IMR-90 (cell line): ENCODE measurements at regions not wholly inside any gene's neighbourhood (a gene's known extent, or its start where the extent isn't known, plus 50 kb on each side); places are given as distances from the start of the nearest gene placed in this dataset.

Experiments
- ATAC-seq: fragments of 200-7000 bp; cut with Tn5 transposase; 2 replicates; pipeline ENCODE4 v1.9.1; 2020; ENCODE audit warnings: low read depth, mild to moderate bottlenecking, moderate library complexity
- BruUV-seq: library from RNA; stranded (reverse); fragments of 400-500 nt; replicated peaks from 2 replicates; lab custom pipeline; 2021; lab: Mats Ljungman, UMichigan
- CTCF ChIA-PET: fragments of 300-600 bp; formaldehyde crosslinking; extraction: SDS; loops from one replicate; lab custom pipeline; 2021; ENCODE audit warnings: antibody characterized with exemption; lab: Yijun Ruan, JAX
- POLR2A ChIA-PET: fragments of 300-600 bp; sonication (Branson Sonifier 250); formaldehyde crosslinking; loops from one replicate; lab custom pipeline; 2022; ENCODE audit warnings: antibody characterized with exemption; ENCODE audit not compliant: unreplicated experiment; lab: Charles Lee
- DNase-seq: peaks from one replicate; pipeline ENCODE4 v3.0.0; 2013
- H2AFZ ChIP-seq: replicated peaks from 2 replicates; pipeline ENCODE3; 2013; ENCODE audit warnings: low read length, mild to moderate bottlenecking; ENCODE audit not compliant: poor library complexity
- H2AK5ac ChIP-seq: 2 replicates; pipeline ENCODE4 v1.6.1; 2013; ENCODE audit warnings: low read depth, low read length, inconsistent platforms
- H2AK9ac ChIP-seq: replicated peaks from 2 replicates; pipeline ENCODE3; 2013; ENCODE audit warnings: mild to moderate bottlenecking, low read depth, low read length, moderate library complexity; ENCODE audit not compliant: poor library complexity
- H2BK120ac ChIP-seq: 2 replicates; pipeline ENCODE4 v1.6.1; 2013; ENCODE audit warnings: low read depth, low read length, inconsistent platforms
- H2BK15ac ChIP-seq: 3 replicates; pipeline ENCODE4 v1.6.1; 2013; ENCODE audit warnings: low read depth, low read length, inconsistent platforms
- H2BK20ac ChIP-seq: 2 replicates; pipeline ENCODE4 v1.6.1; 2013; ENCODE audit warnings: low read depth, mild to moderate bottlenecking, inconsistent platforms, low read length, moderate library complexity
- H2BK5ac ChIP-seq: 2 replicates; pipeline ENCODE4 v1.6.1; 2013; ENCODE audit warnings: mild to moderate bottlenecking, low read depth, low read length, inconsistent platforms; ENCODE audit not compliant: poor library complexity, severe bottlenecking
- H3K14ac ChIP-seq: replicated peaks from 2 replicates; pipeline ENCODE4 v1.6.1; 2013; ENCODE audit warnings: low read depth, low read length, inconsistent platforms
- H3K18ac ChIP-seq: 2 replicates; pipeline ENCODE4 v1.6.1; 2013; ENCODE audit warnings: low read depth, low read length, control low read depth
- H3K23ac ChIP-seq: 2 replicates; pipeline ENCODE4 v1.6.1; 2013; ENCODE audit warnings: low read depth, low read length, inconsistent platforms
- H3K27ac ChIP-seq: 2 replicates; pipeline ENCODE4 v1.5.1; 2013; ENCODE audit warnings: mild to moderate bottlenecking, control low read depth, low read length; ENCODE audit not compliant: insufficient read depth
- H3K27me3 ChIP-seq: 2 replicates; pipeline ENCODE4 v1.6.1; 2013; ENCODE audit warnings: low read length; ENCODE audit not compliant: control insufficient read depth, insufficient read depth
- H3K36me3 ChIP-seq: 2 replicates; pipeline ENCODE4 v1.6.1; 2013; ENCODE audit warnings: low read length, mixed read lengths; ENCODE audit not compliant: control insufficient read depth, insufficient read depth
- H3K4ac ChIP-seq: 2 replicates; pipeline ENCODE4 v1.6.1; 2013; ENCODE audit warnings: low read depth, low read length, inconsistent platforms
- H3K4me1 ChIP-seq: 2 replicates; pipeline ENCODE4 v1.6.1; 2013; ENCODE audit warnings: low read length, mixed read lengths; ENCODE audit not compliant: control insufficient read depth, insufficient read depth
- H3K4me2 ChIP-seq: 2 replicates; pipeline ENCODE4 v1.6.1; 2013; ENCODE audit warnings: low read depth, mild to moderate bottlenecking, control low read depth, low read length, moderate library complexity
- H3K4me3 ChIP-seq: 2 replicates; pipeline ENCODE4 v1.5.1; 2013; ENCODE audit warnings: low read depth, mild to moderate bottlenecking, control low read depth, low read length, moderate library complexity; ENCODE audit not compliant: insufficient read depth
- H3K56ac ChIP-seq: 2 replicates; pipeline ENCODE4 v1.6.1; 2013; ENCODE audit warnings: low read length, inconsistent platforms; ENCODE audit not compliant: insufficient read depth; ENCODE audit errors: extremely low read depth
- H3K79me1 ChIP-seq, 2 experiments: 2 replicates each; pipeline ENCODE4 v1.6.1; 2013; ENCODE audit warnings: low read length in 2 of 2, inconsistent platforms in 1 of 2, low read depth in 1 of 2
- H3K9ac ChIP-seq: 2 replicates; pipeline ENCODE4 v1.6.1; 2013; ENCODE audit warnings: low read depth, low read length, control low read depth
- H3K9me1 ChIP-seq: 2 replicates; pipeline ENCODE4 v1.6.1; 2013; ENCODE audit warnings: low read length, inconsistent platforms; ENCODE audit not compliant: insufficient read depth
- H3K9me3 ChIP-seq: 2 replicates; pipeline ENCODE4 v1.6.1; 2013; ENCODE audit warnings: low read length; ENCODE audit not compliant: control insufficient read depth, insufficient read depth
- H4K20me1 ChIP-seq: 2 replicates; pipeline ENCODE4 v1.6.1; 2013; ENCODE audit warnings: low read length, inconsistent platforms; ENCODE audit not compliant: insufficient read depth
- H4K5ac ChIP-seq: 2 replicates; pipeline ENCODE4 v1.6.1; 2013; ENCODE audit warnings: mild to moderate bottlenecking, low read depth, low read length, control low read depth
- H4K8ac ChIP-seq, 2 experiments: 2 replicates each; pipeline ENCODE4 v1.6.1; 2013; ENCODE audit warnings: low read depth in 2 of 2, low read length in 2 of 2, control low read depth in 1 of 2, inconsistent platforms in 1 of 2
- H4K91ac ChIP-seq: 2 replicates; pipeline ENCODE4 v1.6.1; 2013; ENCODE audit warnings: low read depth, low read length, inconsistent platforms; ENCODE audit not compliant: insufficient read depth
- BHLHE40 ChIP-seq: fragments of 150-350 bp; IDR thresholded peaks from 2 replicates; pipeline ENCODE4 v1.6.1; 2016; ENCODE audit warnings: mild to moderate bottlenecking, low read depth, low read length
- RCOR1 ChIP-seq: IDR thresholded peaks from 2 replicates; pipeline ENCODE4 v1.6.1; 2012; ENCODE audit warnings: mild to moderate bottlenecking, low read length, improper control_type of control experiment; ENCODE audit not compliant: insufficient replicate concordance
- WGBS, 2 experiments: methylation state at CpG; one replicate each; pipeline versions ENCODE4 v1.1.5 to v1.1.7; 2013; ENCODE audit warnings: missing lambda C conversion rate in 2 of 2; ENCODE audit not compliant: insufficient read length in 1 of 2; ENCODE audit errors: extremely low coverage in 2 of 2; 5-methylcytosine and 5-hydroxymethylcytosine counted together
- dilution Hi-C: fragments of 300-500 bp; cut with HindIII; formaldehyde crosslinking; loops from one replicate; pipeline ENCODE4 v1.14.3; 2018; ENCODE audit warnings: low sequenced_read_pairs; ENCODE audit not compliant: unreplicated experiment
- in situ Hi-C: fragments of 300-500 bp; cut with MboI; formaldehyde crosslinking; loops from 3 replicates; pipeline ENCODE4 v1.14.3; 2019; ENCODE audit warnings: low sequenced_read_pairs, inconsistent platforms, mixed read lengths
- intact Hi-C: fragments of 100-400 bp; cut with micrococcal nuclease; formaldehyde crosslinking; loops from 2 replicates; pipeline ENCODE4 v1.10.0; 2022
- TF ChIP-seq, protein P1 (sequence below): fragments of 150-350 bp; IDR thresholded peaks from 2 replicates; pipeline ENCODE4 v1.6.1; 2016; ENCODE audit warnings: low read depth, mild to moderate bottlenecking, low read length, moderate library complexity, borderline replicate concordance

DNA sequence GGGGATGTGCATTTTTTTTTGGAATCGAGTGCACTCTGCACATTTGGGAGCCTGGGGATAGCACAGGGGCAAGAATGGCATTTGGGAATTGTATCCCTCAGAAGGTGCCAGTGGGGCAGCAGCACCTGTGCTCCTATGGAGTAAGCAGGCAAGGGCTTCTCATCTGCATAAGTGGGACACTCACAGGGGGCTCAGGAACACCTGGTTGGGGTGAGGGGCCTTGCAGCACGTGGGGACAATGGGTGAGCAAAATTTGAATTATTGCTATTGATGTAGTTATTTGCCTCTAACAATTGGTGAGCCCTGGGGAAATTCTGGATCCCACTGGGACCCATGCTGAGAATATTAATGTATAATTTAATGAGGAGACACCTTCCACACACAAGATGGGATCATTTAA, 274.2 kb downstream of the TTC6 start:
- no peaks in the 10 kb centered on the region for H3K9me1 ChIP-seq
- WGBS, 2 experiments = no CpG with 5 or more reads among the region's 2 CpGs
- no peaks in the 10 kb centered on the region for H4K20me1 ChIP-seq
- H2BK5ac ChIP-seq = no peak overlapping the region
- dilution Hi-C loops = no loop called here
- no peak overlapping the region for H4K8ac ChIP-seq
- no peak overlapping the region for H2AK5ac ChIP-seq
- peaks cover 6% of the 10 kb centered on the region for H3K27me3 ChIP-seq
- no peak overlapping the region for H4K91ac ChIP-seq
- H3K9ac ChIP-seq = no peak overlapping the region
- no peak overlapping the region for H4K5ac ChIP-seq
- no peak overlapping the region for H3K56ac ChIP-seq
- H2BK20ac ChIP-seq = no peak overlapping the region
- CTCF ChIA-PET = interaction anchor here (0.6 kb wide), 1 partner anchor 11 kb away, joined by 4 read pairs; no protein-coding TSS in a partner anchor
- no peaks in the 10 kb centered on the region for H3K9me3 ChIP-seq
- H3K18ac ChIP-seq = no peak overlapping the region
- intact Hi-C loops = no loop called here
- DNase-seq = no peak
- no peak overlapping the region for H3K27ac ChIP-seq
- POLR2A ChIA-PET = interaction anchor here (0.6 kb wide), 1 partner anchor 860 kb away, joined by 3 read pairs; no protein-coding TSS in a partner anchor
- no peaks in the 10 kb centered on the region for H3K79me1 ChIP-seq
- H3K14ac ChIP-seq = no peak overlapping the region
- H2BK120ac ChIP-seq = no peak overlapping the region
- no peak overlapping the region for H2BK15ac ChIP-seq
- H3K4me1 ChIP-seq = no peaks in the 10 kb centered on the region
- in situ Hi-C loops = loop anchor here (5.0 kb wide), 1 partner anchor 627 kb away; no protein-coding TSS in a partner anchor
- H2AFZ ChIP-seq = no peak overlapping the region
- no peaks in the 10 kb centered on the region for H3K36me3 ChIP-seq
- no peak overlapping the region for H3K23ac ChIP-seq
- H3K4me2 ChIP-seq = no peak overlapping the region
- H3K4ac ChIP-seq = no peak overlapping the region
- TF ChIP-seq, protein P1, sequence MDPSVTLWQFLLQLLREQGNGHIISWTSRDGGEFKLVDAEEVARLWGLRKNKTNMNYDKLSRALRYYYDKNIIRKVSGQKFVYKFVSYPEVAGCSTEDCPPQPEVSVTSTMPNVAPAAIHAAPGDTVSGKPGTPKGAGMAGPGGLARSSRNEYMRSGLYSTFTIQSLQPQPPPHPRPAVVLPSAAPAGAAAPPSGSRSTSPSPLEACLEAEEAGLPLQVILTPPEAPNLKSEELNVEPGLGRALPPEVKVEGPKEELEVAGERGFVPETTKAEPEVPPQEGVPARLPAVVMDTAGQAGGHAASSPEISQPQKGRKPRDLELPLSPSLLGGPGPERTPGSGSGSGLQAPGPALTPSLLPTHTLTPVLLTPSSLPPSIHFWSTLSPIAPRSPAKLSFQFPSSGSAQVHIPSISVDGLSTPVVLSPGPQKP = no peak
- TF ChIP-seq RCOR1 (no peak), BHLHE40 (no peak)
- H2AK9ac ChIP-seq = no peak overlapping the region
- H3K4me3 ChIP-seq = no peak overlapping the region
- BruUV-seq = no TSS peak
- ATAC-seq = no peak
